Hepatic stellate cell (primary cell): ENCODE measurements at regions not wholly inside any gene's neighbourhood (a gene's known extent, or its start where the extent isn't known, plus 50 kb on each side); places are given as distances from the start of the nearest gene placed in this dataset.

Source experiments
- DNase-seq: peaks from one replicate; pipeline ENCODE4 v3.0.0; 2011; ENCODE audit warnings: low spot score

- DNase-seq, result no peak
These were observed 126.1 kb upstream of the STXBP5 start for GRCh38 chr6:147078106-147078505.

GRCh38 chr6:147078602-147079001, 125.6 kb upstream of the STXBP5 start:
- no peak for DNase-seq

GRCh38 chr6:147080225-147080624, 124.0 kb upstream of the STXBP5 start:
- no peak for DNase-seq

GRCh38 chr6:147081076-147081609, 123.1 kb upstream of the STXBP5 start:
- DNase-seq, result no peak

- DNase-seq, result no peak
These were observed 116.6 kb upstream of the STXBP5 start for GRCh38 chr6:147087641-147088040.

- DNase-seq, result no peak
These were observed 115.4 kb upstream of the STXBP5 start for GRCh38 chr6:147088861-147089260.

- no peak for DNase-seq
These were observed 108.9 kb upstream of the STXBP5 start for GRCh38 chr6:147095316-147095715.

- peak; percentile 53 for DNase-seq
These were observed 104.2 kb upstream of the STXBP5 start for GRCh38 chr6:147099974-147100373.

- no peak for DNase-seq
These were observed 101.2 kb upstream of the STXBP5 start for GRCh38 chr6:147103007-147103406.

- DNase-seq, result no peak
These were observed 100.5 kb upstream of the STXBP5 start for GRCh38 chr6:147103694-147104093.

GRCh38 chr6:147105786-147106185, 98.4 kb upstream of the STXBP5 start:
- no peak for DNase-seq

- DNase-seq, result peak; percentile 18
These were observed 97.3 kb upstream of the STXBP5 start for GRCh38 chr6:147106759-147107401.

- no peak for DNase-seq
These were observed 95.8 kb upstream of the STXBP5 start for GRCh38 chr6:147108259-147108910.

GRCh38 chr6:147109707-147110106, 94.5 kb upstream of the STXBP5 start:
- no peak for DNase-seq

GRCh38 chr6:147116056-147116455, 88.2 kb upstream of the STXBP5 start:
- no peak for DNase-seq

- DNase-seq, result no peak
These were observed 87.2 kb upstream of the STXBP5 start for GRCh38 chr6:147117011-147117410.

- no peak for DNase-seq
These were observed 86.6 kb upstream of the STXBP5 start for GRCh38 chr6:147117580-147117979.

GRCh38 chr6:147119310-147119709, 84.9 kb upstream of the STXBP5 start:
- no peak for DNase-seq

GRCh38 chr6:147122823-147123222, 81.4 kb upstream of the STXBP5 start:
- DNase-seq, result no peak

- no peak for DNase-seq
These were observed 77.6 kb upstream of the STXBP5 start for GRCh38 chr6:147126618-147127022.

- DNase-seq, result no peak
These were observed 76.6 kb upstream of the STXBP5 start for GRCh38 chr6:147127587-147127986.

- no peak for DNase-seq
These were observed 76.2 kb upstream of the STXBP5 start for GRCh38 chr6:147128056-147128455.

- DNase-seq, result no peak
These were observed 72.6 kb upstream of the STXBP5 start for GRCh38 chr6:147131532-147132128.
